Skeletal muscle tissue (tissue), 3 donors: ENCODE measurements at regions not wholly inside any gene's neighbourhood (a gene's known extent, or its start where the extent isn't known, plus 50 kb on each side); places are given as distances from the start of the nearest gene placed in this dataset.

Experiments used
- H3K27ac ChIP-seq: one replicate; pipeline ENCODE4 v1.7.0; 2013; ENCODE audit warnings: mild to moderate bottlenecking, low read depth, low read length, inconsistent platforms
- H3K27me3 ChIP-seq, 3 donors: one replicate each; pipeline ENCODE4 v1.7.0; 2013; ENCODE audit warnings: low read length in 3 of 3; ENCODE audit not compliant: control insufficient read depth in 3 of 3, insufficient read depth in 3 of 3
- H3K36me3 ChIP-seq, 3 donors: one replicate each; pipeline ENCODE4 v1.7.0; 2013; ENCODE audit warnings: low read length in 3 of 3; ENCODE audit not compliant: control insufficient read depth in 3 of 3, insufficient read depth in 3 of 3
- H3K4me1 ChIP-seq, 3 donors: one replicate each; pipeline ENCODE4 v1.7.0; 2013; ENCODE audit warnings: low read length in 3 of 3, mild to moderate bottlenecking in 3 of 3; ENCODE audit not compliant: control insufficient read depth in 3 of 3, insufficient read depth in 3 of 3
- H3K4me3 ChIP-seq, 3 donors: one replicate each; pipeline ENCODE4 v1.7.0; 2013; ENCODE audit warnings: low read length in 3 of 3
- H3K9ac ChIP-seq, 3 donors: one replicate each; pipeline ENCODE4 v1.7.0; 2013; ENCODE audit warnings: low read length in 3 of 3, mild to moderate bottlenecking in 3 of 3, moderate library complexity in 2 of 3, low read depth in 1 of 3
- H3K9me3 ChIP-seq, 3 donors: one replicate each; pipeline ENCODE4 v1.7.0; 2013; ENCODE audit warnings: low read length in 3 of 3; ENCODE audit not compliant: control insufficient read depth in 3 of 3
- donor health status: Osteomylitis.

GRCh38 chr5:93922551-93922950 is 181.2 kb upstream of the POU5F2 start:
- Histone ChIP-seq H3K9ac (no peak overlapping the region), H3K27me3 (no peaks in the 10 kb centered on the region), H3K27ac (no peak overlapping the region), H3K4me3 (no peak overlapping the region), H3K4me1 (no peaks in the 10 kb centered on the region), H3K36me3 (no peaks in the 10 kb centered on the region), H3K9me3 (no peaks in the 10 kb centered on the region)

- no peaks in the 10 kb centered on the region for H3K27me3 ChIP-seq
- H3K9ac ChIP-seq: no peak overlapping the region
- H3K27ac ChIP-seq: no peak overlapping the region
- H3K4me1 ChIP-seq: no peaks in the 10 kb centered on the region
- H3K36me3 ChIP-seq: no peaks in the 10 kb centered on the region
- H3K4me3 ChIP-seq: no peak overlapping the region
- H3K9me3 ChIP-seq: no peaks in the 10 kb centered on the region
Measured at GRCh38 chr5:93921001-93921400, 179.6 kb upstream of the POU5F2 start.

GRCh38 chr5:93916872-93917271 is 175.5 kb upstream of the POU5F2 start:
- no peak overlapping the region for H3K27ac ChIP-seq
- no peaks in the 10 kb centered on the region for H3K9me3 ChIP-seq
- H3K4me1 ChIP-seq: no peaks in the 10 kb centered on the region
- no peaks in the 10 kb centered on the region for H3K36me3 ChIP-seq
- H3K4me3 ChIP-seq: no peak overlapping the region
- H3K9ac ChIP-seq: no peak overlapping the region
- no peaks in the 10 kb centered on the region for H3K27me3 ChIP-seq

- Histone ChIP-seq H3K9me3 (no peaks in the 10 kb centered on the region), H3K4me1 (no peaks in the 10 kb centered on the region), H3K36me3 (no peaks in the 10 kb centered on the region), H3K27me3 (no peaks in the 10 kb centered on the region), H3K4me3 (no peak overlapping the region), H3K9ac (no peak overlapping the region), H3K27ac (no peak overlapping the region)
Measured at GRCh38 chr5:93915142-93915553, 173.7 kb upstream of the POU5F2 start.

- Histone ChIP-seq H3K36me3 (no peaks in the 10 kb centered on the region), H3K9me3 (no peaks in the 10 kb centered on the region), H3K27me3 (no peaks in the 10 kb centered on the region), H3K4me3 (no peak overlapping the region), H3K4me1 (no peaks in the 10 kb centered on the region), H3K9ac (no peak overlapping the region), H3K27ac (no peak overlapping the region)
Measured at GRCh38 chr5:93911609-93912008, 170.2 kb upstream of the POU5F2 start.

- Histone ChIP-seq H3K27ac (no peak overlapping the region), H3K36me3 (no peaks in the 10 kb centered on the region), H3K4me1 (no peaks in the 10 kb centered on the region), H3K27me3 (no peaks in the 10 kb centered on the region), H3K9me3 (no peaks in the 10 kb centered on the region), H3K4me3 (no peak overlapping the region), H3K9ac (no peak overlapping the region)
Measured at GRCh38 chr5:93909356-93909755, 168.0 kb upstream of the POU5F2 start.

GRCh38 chr5:93904917-93905316 is 163.5 kb upstream of the POU5F2 start:
- Histone ChIP-seq H3K9me3 (no peaks in the 10 kb centered on the region), H3K27ac (no peak overlapping the region), H3K4me3 (no peak overlapping the region), H3K36me3 (no peaks in the 10 kb centered on the region), H3K27me3 (no peaks in the 10 kb centered on the region), H3K9ac (no peak overlapping the region), H3K4me1 (no peaks in the 10 kb centered on the region)

GRCh38 chr5:93902288-93902687 is 160.9 kb upstream of the POU5F2 start:
- Histone ChIP-seq H3K9ac (no peak overlapping the region), H3K4me3 (no peak overlapping the region), H3K9me3 (no peaks in the 10 kb centered on the region), H3K27ac (no peak overlapping the region), H3K4me1 (no peaks in the 10 kb centered on the region), H3K27me3 (no peaks in the 10 kb centered on the region), H3K36me3 (no peaks in the 10 kb centered on the region)

- no peaks in the 10 kb centered on the region for H3K36me3 ChIP-seq
- H3K4me3 ChIP-seq: no peak overlapping the region
- H3K27ac ChIP-seq: no peak overlapping the region
- H3K9me3 ChIP-seq: no peaks in the 10 kb centered on the region
- H3K9ac ChIP-seq: no peak overlapping the region
- H3K27me3 ChIP-seq: no peaks in the 10 kb centered on the region
- no peaks in the 10 kb centered on the region for H3K4me1 ChIP-seq
Measured at GRCh38 chr5:93899026-93899600, 157.7 kb upstream of the POU5F2 start.

- Histone ChIP-seq H3K9me3 (no peaks in the 10 kb centered on the region), H3K9ac (no peak overlapping the region), H3K4me1 (peaks cover 4 to 6% (median 4%) of the 10 kb centered on the region in 3 donors), H3K36me3 (no peaks in the 10 kb centered on the region), H3K27ac (no peak overlapping the region), H3K4me3 (no peak overlapping the region), H3K27me3 (no peaks in the 10 kb centered on the region)
Measured at GRCh38 chr5:93894601-93895354, 153.4 kb upstream of the POU5F2 start.
